NT2/D1 (cell line): ENCODE measurements at regions not wholly inside any gene's neighbourhood (a gene's known extent, or its start where the extent isn't known, plus 50 kb on each side); places are given as distances from the start of the nearest gene placed in this dataset.

ENCODE experiments used
- SUZ12 ChIP-seq: IDR thresholded peaks from 2 replicates; pipeline ENCODE4 v1.6.1; 2011; ENCODE audit not compliant: insufficient read length, insufficient read depth; ENCODE audit errors: extremely low read depth
- YY1 ChIP-seq: IDR thresholded peaks from 2 replicates; pipeline ENCODE4 v1.6.1; 2011; ENCODE audit not compliant: insufficient read length, insufficient read depth
- ZNF274 ChIP-seq: IDR thresholded peaks from 2 replicates; pipeline ENCODE4 v1.6.1; 2011; ENCODE audit warnings: mild to moderate bottlenecking, low read depth, low read length

GRCh38 chr2:43019025-43019367 is 207.4 kb downstream of the ZFP36L2 start:
- TF ChIP-seq SUZ12 = no peak
- TF ChIP-seq YY1 = no peak
- no peak for TF ChIP-seq ZNF274
